ENCODE measurements at regions not wholly inside any gene's neighbourhood (a gene's known extent, or its start where the extent isn't known, plus 50 kb on each side); places are given as distances from the start of the nearest gene placed in this dataset.

DNA sequence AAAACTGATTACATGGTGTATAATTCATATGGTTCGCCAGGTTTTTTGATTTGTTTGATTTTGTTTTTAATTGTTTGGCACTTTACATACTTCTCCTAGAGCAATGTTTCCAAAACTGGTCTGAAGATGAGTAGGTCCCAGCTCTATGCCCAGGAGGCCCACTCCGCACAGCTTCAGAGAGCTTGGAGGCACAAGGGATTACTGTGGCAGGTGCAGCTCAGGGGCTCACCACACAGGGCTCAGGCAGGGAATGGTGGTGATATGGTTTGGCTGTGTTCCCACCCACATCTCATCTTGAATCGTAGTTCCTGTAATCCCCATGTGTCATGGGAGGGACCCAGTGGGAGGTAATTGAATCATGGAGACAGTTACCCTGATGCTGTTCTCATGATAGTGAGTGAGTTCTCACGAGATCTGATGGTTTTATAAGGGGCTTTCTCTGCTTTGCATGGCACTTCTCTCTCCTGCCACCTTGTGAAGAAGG is 296.6 kb downstream of the MED10 start:
- Histone ChIP-seq H3K36me3 (ENCODE audit: low read depth) (no peaks in the 10 kb centered on the region), H3K4me1 (ENCODE audit: insufficient read depth, poor library complexity, severe bottlenecking) (no peaks in the 10 kb centered on the region), H3K4me3 (ENCODE audit: severe bottlenecking) (no peak overlapping the region), H3K9me3 (ENCODE audit: severe bottlenecking) (no peaks in the 10 kb centered on the region), H3K27me3 (ENCODE audit: insufficient read depth, poor library complexity, severe bottlenecking) (peaks cover 12% of the 10 kb centered on the region), H3K27ac (ENCODE audit: poor library complexity, severe bottlenecking) (no peak overlapping the region)
- TF ChIP-seq, protein P1, sequence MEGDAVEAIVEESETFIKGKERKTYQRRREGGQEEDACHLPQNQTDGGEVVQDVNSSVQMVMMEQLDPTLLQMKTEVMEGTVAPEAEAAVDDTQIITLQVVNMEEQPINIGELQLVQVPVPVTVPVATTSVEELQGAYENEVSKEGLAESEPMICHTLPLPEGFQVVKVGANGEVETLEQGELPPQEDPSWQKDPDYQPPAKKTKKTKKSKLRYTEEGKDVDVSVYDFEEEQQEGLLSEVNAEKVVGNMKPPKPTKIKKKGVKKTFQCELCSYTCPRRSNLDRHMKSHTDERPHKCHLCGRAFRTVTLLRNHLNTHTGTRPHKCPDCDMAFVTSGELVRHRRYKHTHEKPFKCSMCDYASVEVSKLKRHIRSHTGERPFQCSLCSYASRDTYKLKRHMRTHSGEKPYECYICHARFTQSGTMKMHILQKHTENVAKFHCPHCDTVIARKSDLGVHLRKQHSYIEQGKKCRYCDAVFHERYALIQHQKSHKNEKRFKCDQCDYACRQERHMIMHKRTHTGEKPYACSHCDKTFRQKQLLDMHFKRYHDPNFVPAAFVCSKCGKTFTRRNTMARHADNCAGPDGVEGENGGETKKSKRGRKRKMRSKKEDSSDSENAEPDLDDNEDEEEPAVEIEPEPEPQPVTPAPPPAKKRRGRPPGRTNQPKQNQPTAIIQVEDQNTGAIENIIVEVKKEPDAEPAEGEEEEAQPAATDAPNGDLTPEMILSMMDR (IDR thresholded peaks at IDR 0.05; ENCODE audit: poor library complexity, severe bottlenecking) = no peak
- ATAC-seq (ENCODE audit: low read depth) (no peak), DNase-seq (ENCODE audit: low spot score) (no peak)

GRCh38 chr5:6080930-6081726 is 297.2 kb downstream of the MED10 start:
- ATAC-seq (ENCODE audit: low read depth) = peak; percentile 66
- Histone ChIP-seq H3K27me3 (ENCODE audit: insufficient read depth, poor library complexity, severe bottlenecking) (peaks cover 12% of the 10 kb centered on the region), H3K27ac (ENCODE audit: poor library complexity, severe bottlenecking) (no peak overlapping the region), H3K9me3 (ENCODE audit: severe bottlenecking) (no peaks in the 10 kb centered on the region), H3K4me3 (ENCODE audit: severe bottlenecking) (no peak overlapping the region), H3K4me1 (ENCODE audit: insufficient read depth, poor library complexity, severe bottlenecking) (no peaks in the 10 kb centered on the region), H3K36me3 (ENCODE audit: low read depth) (no peaks in the 10 kb centered on the region)
- DNase-seq (ENCODE audit: low spot score) = no peak
- TF ChIP-seq, protein P1 (IDR thresholded peaks at IDR 0.05; ENCODE audit: poor library complexity, severe bottlenecking) = no peak

- ATAC-seq (ENCODE audit: low read depth) (no peak), DNase-seq (ENCODE audit: low spot score) (no peak)
- Histone ChIP-seq H3K36me3 (ENCODE audit: low read depth) (no peaks in the 10 kb centered on the region), H3K4me1 (ENCODE audit: insufficient read depth, poor library complexity, severe bottlenecking) (no peaks in the 10 kb centered on the region), H3K9me3 (ENCODE audit: severe bottlenecking) (no peaks in the 10 kb centered on the region), H3K27ac (ENCODE audit: poor library complexity, severe bottlenecking) (no peak overlapping the region), H3K27me3 (ENCODE audit: insufficient read depth, poor library complexity, severe bottlenecking) (peaks cover 18% of the 10 kb centered on the region), H3K4me3 (ENCODE audit: severe bottlenecking) (no peak overlapping the region)
- TF ChIP-seq, protein P1 (IDR thresholded peaks at IDR 0.05; ENCODE audit: poor library complexity, severe bottlenecking) = no peak
Observed at GRCh38 chr5:6080436-6080835, 297.9 kb downstream of the MED10 start.

DNA sequence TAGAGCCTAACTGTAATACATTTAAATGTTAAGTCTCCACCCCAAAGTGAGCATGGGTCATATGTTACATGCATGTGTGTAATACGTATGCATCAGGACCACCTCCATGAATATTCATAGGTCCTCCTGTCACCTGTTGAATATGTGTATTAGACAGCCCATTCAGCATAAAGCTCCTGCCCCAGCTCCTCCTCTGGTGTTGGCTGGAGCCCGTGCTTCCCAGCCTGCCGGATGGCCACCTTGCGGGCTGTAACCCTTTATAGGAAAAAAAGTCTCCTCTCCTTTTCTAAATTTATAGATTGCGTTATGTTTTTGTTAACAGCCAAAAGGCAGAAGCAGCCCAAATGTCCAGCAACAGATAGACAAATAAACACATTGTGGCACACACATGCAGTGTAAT is 299.5 kb downstream of the MED10 start:
- Histone ChIP-seq H3K4me3 (ENCODE audit: severe bottlenecking) (no peak overlapping the region), H3K27ac (ENCODE audit: poor library complexity, severe bottlenecking) (no peak overlapping the region), H3K9me3 (ENCODE audit: severe bottlenecking) (no peaks in the 10 kb centered on the region), H3K4me1 (ENCODE audit: insufficient read depth, poor library complexity, severe bottlenecking) (no peaks in the 10 kb centered on the region), H3K36me3 (ENCODE audit: low read depth) (no peaks in the 10 kb centered on the region), H3K27me3 (ENCODE audit: insufficient read depth, poor library complexity, severe bottlenecking) (peaks cover 22% of the 10 kb centered on the region)
- TF ChIP-seq, protein P1 (IDR thresholded peaks at IDR 0.05; ENCODE audit: poor library complexity, severe bottlenecking) = no peak
- ATAC-seq (ENCODE audit: low read depth) (no peak), DNase-seq (ENCODE audit: low spot score) (no peak)
